ENCODE measurements at regions not wholly inside any gene's neighbourhood (a gene's known extent, or its start where the extent isn't known, plus 50 kb on each side); places are given as distances from the start of the nearest gene placed in this dataset.

DNA sequence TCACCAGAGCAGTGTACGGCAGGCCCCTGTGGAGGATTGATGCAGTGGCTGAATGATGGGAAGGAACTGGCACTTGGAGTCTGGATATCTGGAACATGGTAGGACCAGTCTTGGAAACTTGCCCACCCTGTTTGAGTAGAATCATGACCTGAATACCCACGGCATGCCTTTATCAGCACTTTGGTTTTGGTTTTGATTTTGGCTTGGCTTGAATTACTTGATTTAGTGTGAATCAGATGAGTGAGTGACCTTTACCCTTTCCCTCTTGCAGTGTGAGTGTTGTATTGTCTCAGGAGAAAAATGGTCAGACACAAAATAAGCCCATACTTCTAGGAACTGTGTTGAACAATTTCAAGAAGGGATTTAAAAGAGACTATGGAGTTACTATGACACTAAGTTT lies 801.0 kb upstream of the TSPY4 start:
- Histone ChIP-seq H3K27ac (ENCODE audit: low read depth in 2 of 2, low read length in 1 of 2) (no peak overlapping the region), H3K9me3 (ENCODE audit: control insufficient read depth in 2 of 2, insufficient read depth in 1 of 2, low read depth in 1 of 2, low read length in 1 of 2) (no peaks in the 10 kb centered on the region), H3K4me1 (ENCODE audit: control insufficient read depth in 2 of 2, insufficient read depth in 2 of 2, low read length in 1 of 2) (no peaks in the 10 kb centered on the region), H3K4me3 (ENCODE audit: low read depth in 1 of 2, low read length in 2 of 2) (no peak overlapping the region), H3K27me3 (ENCODE audit: control insufficient read depth in 1 of 2, insufficient read depth in 2 of 2, low read length in 2 of 2) (no peaks in the 10 kb centered on the region), H3K36me3 (ENCODE audit: control insufficient read depth in 2 of 2, insufficient read depth in 2 of 2, low read length in 1 of 2) (no peaks in the 10 kb centered on the region)
- WGBS, 2 donors, result 59 to 65% methylated on average over 2 of the region's 2 CpGs

DNA sequence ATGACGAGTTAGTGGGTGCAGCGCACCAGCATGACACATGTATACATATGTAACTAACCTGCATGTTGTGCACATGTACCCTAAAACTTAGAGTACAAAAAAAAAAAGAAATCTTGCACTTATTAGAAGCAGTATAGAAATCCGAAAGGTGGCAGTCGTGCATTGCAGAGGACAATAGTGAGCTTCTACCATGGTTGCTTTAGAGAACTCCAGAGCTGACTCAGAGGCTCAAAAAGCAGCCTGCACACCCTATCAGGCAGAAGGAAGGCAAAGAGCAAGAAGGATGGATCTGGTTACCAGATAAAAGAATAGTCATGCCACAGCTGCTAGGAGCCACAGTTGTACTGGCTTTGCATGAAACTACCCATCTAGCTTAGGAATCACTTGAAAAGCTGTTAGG lies 796.0 kb upstream of the TSPY4 start:
- H3K4me1 ChIP-seq (ENCODE audit: control insufficient read depth in 2 of 2, insufficient read depth in 2 of 2, low read length in 1 of 2), result no peaks in the 10 kb centered on the region
- 70 to 100% methylated on average over 1 to 4 of the region's 4 CpGs for WGBS, 2 donors
- no peak overlapping the region for H3K4me3 ChIP-seq (ENCODE audit: low read depth in 1 of 2, low read length in 2 of 2)
- H3K27me3 ChIP-seq (ENCODE audit: control insufficient read depth in 1 of 2, insufficient read depth in 2 of 2, low read length in 2 of 2), result no peaks in the 10 kb centered on the region
- no peaks in the 10 kb centered on the region for H3K9me3 ChIP-seq (ENCODE audit: control insufficient read depth in 2 of 2, insufficient read depth in 1 of 2, low read depth in 1 of 2, low read length in 1 of 2)
- no peak overlapping the region for H3K27ac ChIP-seq (ENCODE audit: low read depth in 2 of 2, low read length in 1 of 2)
- no peaks in the 10 kb centered on the region for H3K36me3 ChIP-seq (ENCODE audit: control insufficient read depth in 2 of 2, insufficient read depth in 2 of 2, low read length in 1 of 2)

DNA sequence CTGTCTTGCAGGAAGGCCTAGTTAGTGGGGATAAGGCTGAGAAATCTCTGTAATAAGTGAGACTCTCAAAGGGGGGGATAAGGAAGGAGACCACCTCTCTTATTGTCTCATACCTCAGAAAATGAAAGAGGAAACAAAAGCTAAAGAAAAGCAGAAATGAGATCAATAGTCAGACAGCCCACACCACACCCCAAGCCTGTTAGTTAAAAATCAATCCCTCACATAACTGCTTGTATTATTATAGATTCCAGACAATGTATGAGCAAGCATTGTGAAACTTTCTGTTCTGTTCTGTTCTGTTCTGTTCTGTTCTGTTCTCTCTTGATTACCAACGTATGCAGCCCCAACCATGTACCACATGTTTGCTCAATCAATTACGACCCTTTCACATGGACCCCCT lies 792.5 kb upstream of the TSPY4 start:
- Histone ChIP-seq H3K4me1 (ENCODE audit: control insufficient read depth in 2 of 2, insufficient read depth in 2 of 2, low read length in 1 of 2) (no peaks in the 10 kb centered on the region), H3K27me3 (ENCODE audit: control insufficient read depth in 1 of 2, insufficient read depth in 2 of 2, low read length in 2 of 2) (no peaks in the 10 kb centered on the region), H3K4me3 (ENCODE audit: low read depth in 1 of 2, low read length in 2 of 2) (no peak overlapping the region), H3K27ac (ENCODE audit: low read depth in 2 of 2, low read length in 1 of 2) (no peak overlapping the region), H3K36me3 (ENCODE audit: control insufficient read depth in 2 of 2, insufficient read depth in 2 of 2, low read length in 1 of 2) (no peaks in the 10 kb centered on the region), H3K9me3 (ENCODE audit: control insufficient read depth in 2 of 2, insufficient read depth in 1 of 2, low read depth in 1 of 2, low read length in 1 of 2) (no peaks in the 10 kb centered on the region)
- WGBS, 2 donors, result 24 to 29% methylated on average over 1 to 2 of the region's 2 CpGs

DNA sequence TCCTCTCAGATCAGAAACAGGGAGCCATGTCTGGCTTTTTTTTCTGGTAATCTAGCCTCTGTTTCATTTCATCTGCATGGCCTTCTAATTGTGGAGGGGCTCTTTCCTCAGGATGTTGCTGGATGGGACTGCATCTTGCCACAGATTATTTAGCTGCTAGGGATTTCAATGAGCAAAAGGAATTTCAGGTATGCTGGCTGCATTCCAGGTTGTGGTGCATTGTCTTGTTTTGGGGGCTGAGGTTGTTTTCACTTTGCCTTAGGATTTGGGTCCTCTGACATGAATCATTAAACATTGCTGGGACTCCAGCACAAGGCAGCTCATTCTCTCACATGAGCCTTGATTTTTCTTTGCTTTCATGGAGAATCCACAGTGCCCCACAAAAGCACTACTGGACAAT lies 789.3 kb upstream of the TSPY4 start:
- no peaks in the 10 kb centered on the region for H3K4me1 ChIP-seq (ENCODE audit: control insufficient read depth in 2 of 2, insufficient read depth in 2 of 2, low read length in 1 of 2)
- H3K27me3 ChIP-seq (ENCODE audit: control insufficient read depth in 1 of 2, insufficient read depth in 2 of 2, low read length in 2 of 2), result no peaks in the 10 kb centered on the region
- no peaks in the 10 kb centered on the region for H3K36me3 ChIP-seq (ENCODE audit: control insufficient read depth in 2 of 2, insufficient read depth in 2 of 2, low read length in 1 of 2)
- no peak overlapping the region for H3K4me3 ChIP-seq (ENCODE audit: low read depth in 1 of 2, low read length in 2 of 2)
- H3K9me3 ChIP-seq (ENCODE audit: control insufficient read depth in 2 of 2, insufficient read depth in 1 of 2, low read depth in 1 of 2, low read length in 1 of 2), result no peaks in the 10 kb centered on the region
- no peak overlapping the region for H3K27ac ChIP-seq (ENCODE audit: low read depth in 2 of 2, low read length in 1 of 2)

DNA sequence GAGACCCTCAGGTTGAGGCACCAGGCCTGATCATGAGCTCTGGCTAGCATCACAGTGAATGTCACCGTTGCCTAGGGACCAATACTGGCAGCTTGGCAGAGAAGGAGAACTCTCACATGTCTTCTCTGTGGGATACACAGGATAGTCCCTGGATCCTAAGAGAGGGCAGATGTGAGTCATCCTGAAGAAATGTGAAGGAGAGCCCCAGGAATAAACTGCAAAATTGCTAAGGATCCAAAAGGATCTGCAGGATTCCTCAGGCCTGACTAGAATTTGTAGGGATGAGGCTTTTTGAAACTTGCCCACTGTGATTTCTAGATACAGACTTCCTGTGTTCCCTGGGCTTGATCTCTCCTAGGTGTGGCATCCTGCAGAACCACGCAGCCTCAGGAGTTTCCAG lies 785.9 kb upstream of the TSPY4 start:
- H3K9me3 ChIP-seq (ENCODE audit: control insufficient read depth in 2 of 2, insufficient read depth in 1 of 2, low read depth in 1 of 2, low read length in 1 of 2), result no peaks in the 10 kb centered on the region
- H3K36me3 ChIP-seq (ENCODE audit: control insufficient read depth in 2 of 2, insufficient read depth in 2 of 2, low read length in 1 of 2), result no peaks in the 10 kb centered on the region
- WGBS, 2 donors, result 60 to 62% methylated on average over 1 to 2 of the region's 2 CpGs
- H3K4me3 ChIP-seq (ENCODE audit: low read depth in 1 of 2, low read length in 2 of 2), result no peak overlapping the region
- H3K4me1 ChIP-seq (ENCODE audit: control insufficient read depth in 2 of 2, insufficient read depth in 2 of 2, low read length in 1 of 2), result no peaks in the 10 kb centered on the region
- no peak overlapping the region for H3K27ac ChIP-seq (ENCODE audit: low read depth in 2 of 2, low read length in 1 of 2)
- H3K27me3 ChIP-seq (ENCODE audit: control insufficient read depth in 1 of 2, insufficient read depth in 2 of 2, low read length in 2 of 2), result no peaks in the 10 kb centered on the region

DNA sequence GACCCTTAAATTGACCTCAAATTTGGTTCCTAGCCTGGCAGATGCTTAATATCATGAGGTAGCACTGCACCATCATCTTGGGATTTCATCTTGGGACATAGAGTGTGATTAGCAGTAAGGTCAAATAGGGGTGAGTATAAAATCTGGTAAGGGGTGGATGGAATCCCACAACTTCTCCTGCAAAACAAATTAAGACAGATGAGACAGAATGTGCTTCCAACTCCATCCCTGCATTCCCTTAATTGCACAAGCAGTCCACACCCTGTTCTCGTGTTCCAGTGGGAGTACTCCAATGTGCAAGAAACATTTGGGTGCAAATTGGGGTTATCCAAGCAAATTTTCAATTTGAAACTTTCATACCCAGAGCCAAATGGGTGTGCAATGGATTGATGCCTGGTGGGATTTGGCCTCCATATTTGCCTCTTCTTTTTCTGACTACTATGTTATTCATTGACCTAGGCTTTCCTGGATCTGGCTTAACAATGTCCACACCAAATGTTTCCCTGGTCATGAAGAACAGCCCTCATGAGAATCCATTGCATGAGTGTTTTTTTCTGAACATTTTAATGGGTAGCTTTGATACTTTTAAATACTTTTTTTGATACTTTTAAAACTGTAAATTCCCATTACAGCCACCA lies 785.0 kb upstream of the TSPY4 start:
- Histone ChIP-seq H3K27ac (ENCODE audit: low read depth in 2 of 2, low read length in 1 of 2) (no peak overlapping the region), H3K9me3 (ENCODE audit: control insufficient read depth in 2 of 2, insufficient read depth in 1 of 2, low read depth in 1 of 2, low read length in 1 of 2) (no peaks in the 10 kb centered on the region), H3K27me3 (ENCODE audit: control insufficient read depth in 1 of 2, insufficient read depth in 2 of 2, low read length in 2 of 2) (no peaks in the 10 kb centered on the region), H3K4me1 (ENCODE audit: control insufficient read depth in 2 of 2, insufficient read depth in 2 of 2, low read length in 1 of 2) (no peaks in the 10 kb centered on the region), H3K4me3 (ENCODE audit: low read depth in 1 of 2, low read length in 2 of 2) (no peak overlapping the region), H3K36me3 (ENCODE audit: control insufficient read depth in 2 of 2, insufficient read depth in 2 of 2, low read length in 1 of 2) (no peaks in the 10 kb centered on the region)
- WGBS, 2 donors, result 33 to 44% methylated on average over 1 of the region's 1 CpG

DNA sequence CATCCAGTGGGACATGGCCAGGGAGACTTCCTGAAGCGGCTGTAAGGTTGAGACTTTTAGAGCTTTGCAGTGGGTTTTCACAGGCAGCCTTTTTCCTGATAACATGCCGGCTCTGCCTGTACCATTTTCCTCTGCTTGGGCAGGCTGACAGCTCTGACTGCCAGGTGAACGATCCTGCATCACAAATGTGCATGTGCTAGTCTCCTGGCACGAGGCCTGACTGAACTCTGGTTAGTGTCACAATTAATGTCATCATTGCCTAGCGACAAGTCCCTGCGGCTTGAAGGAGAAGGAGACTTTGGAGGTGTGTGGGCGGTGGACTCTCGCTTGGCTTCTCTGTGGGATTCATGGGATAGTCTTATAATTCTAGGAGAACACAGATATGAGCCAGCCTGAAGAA lies 783.6 kb upstream of the TSPY4 start:
- H3K4me3 ChIP-seq (ENCODE audit: low read depth in 1 of 2, low read length in 2 of 2), result no peak overlapping the region
- H3K27me3 ChIP-seq (ENCODE audit: control insufficient read depth in 1 of 2, insufficient read depth in 2 of 2, low read length in 2 of 2), result no peaks in the 10 kb centered on the region
- no peak overlapping the region for H3K27ac ChIP-seq (ENCODE audit: low read depth in 2 of 2, low read length in 1 of 2)
- H3K4me1 ChIP-seq (ENCODE audit: control insufficient read depth in 2 of 2, insufficient read depth in 2 of 2, low read length in 1 of 2), result no peaks in the 10 kb centered on the region
- 73% methylated on average over 8 of the region's 8 CpGs; no CpG with 5 or more reads in 1 of the 2 donors for WGBS, 2 donors
- H3K9me3 ChIP-seq (ENCODE audit: control insufficient read depth in 2 of 2, insufficient read depth in 1 of 2, low read depth in 1 of 2, low read length in 1 of 2), result no peaks in the 10 kb centered on the region
- no peaks in the 10 kb centered on the region for H3K36me3 ChIP-seq (ENCODE audit: control insufficient read depth in 2 of 2, insufficient read depth in 2 of 2, low read length in 1 of 2)

DNA sequence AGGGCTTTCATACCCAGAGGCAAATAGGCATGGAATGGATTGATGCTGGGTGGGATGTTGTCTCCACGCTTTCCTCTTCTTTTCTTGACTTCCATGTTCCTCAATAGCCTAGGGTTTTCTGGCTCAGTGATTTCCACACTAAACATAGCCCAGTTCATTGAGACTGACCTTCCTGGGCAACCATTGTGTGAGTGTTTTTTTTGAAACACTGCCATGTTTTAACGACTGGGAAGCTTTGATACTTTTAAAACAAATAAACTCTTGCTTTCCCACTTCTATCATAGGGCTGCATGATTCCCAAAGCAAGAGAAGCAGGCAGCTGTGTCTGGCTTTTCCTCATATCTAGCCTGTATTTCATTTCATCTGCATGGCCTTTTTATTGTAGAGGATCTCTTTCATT lies 775.9 kb upstream of the TSPY4 start:
- WGBS, 2 donors, result 20 to 30% methylated on average over 1 to 2 of the region's 2 CpGs
- H3K9me3 ChIP-seq (ENCODE audit: control insufficient read depth in 2 of 2, insufficient read depth in 1 of 2, low read depth in 1 of 2, low read length in 1 of 2), result no peaks in the 10 kb centered on the region
- no peaks in the 10 kb centered on the region for H3K36me3 ChIP-seq (ENCODE audit: control insufficient read depth in 2 of 2, insufficient read depth in 2 of 2, low read length in 1 of 2)
- no peaks in the 10 kb centered on the region for H3K4me1 ChIP-seq (ENCODE audit: control insufficient read depth in 2 of 2, insufficient read depth in 2 of 2, low read length in 1 of 2)
- H3K27me3 ChIP-seq (ENCODE audit: control insufficient read depth in 1 of 2, insufficient read depth in 2 of 2, low read length in 2 of 2), result no peaks in the 10 kb centered on the region
- H3K27ac ChIP-seq (ENCODE audit: low read depth in 2 of 2, low read length in 1 of 2), result no peak overlapping the region
- no peak overlapping the region for H3K4me3 ChIP-seq (ENCODE audit: low read depth in 1 of 2, low read length in 2 of 2)

DNA sequence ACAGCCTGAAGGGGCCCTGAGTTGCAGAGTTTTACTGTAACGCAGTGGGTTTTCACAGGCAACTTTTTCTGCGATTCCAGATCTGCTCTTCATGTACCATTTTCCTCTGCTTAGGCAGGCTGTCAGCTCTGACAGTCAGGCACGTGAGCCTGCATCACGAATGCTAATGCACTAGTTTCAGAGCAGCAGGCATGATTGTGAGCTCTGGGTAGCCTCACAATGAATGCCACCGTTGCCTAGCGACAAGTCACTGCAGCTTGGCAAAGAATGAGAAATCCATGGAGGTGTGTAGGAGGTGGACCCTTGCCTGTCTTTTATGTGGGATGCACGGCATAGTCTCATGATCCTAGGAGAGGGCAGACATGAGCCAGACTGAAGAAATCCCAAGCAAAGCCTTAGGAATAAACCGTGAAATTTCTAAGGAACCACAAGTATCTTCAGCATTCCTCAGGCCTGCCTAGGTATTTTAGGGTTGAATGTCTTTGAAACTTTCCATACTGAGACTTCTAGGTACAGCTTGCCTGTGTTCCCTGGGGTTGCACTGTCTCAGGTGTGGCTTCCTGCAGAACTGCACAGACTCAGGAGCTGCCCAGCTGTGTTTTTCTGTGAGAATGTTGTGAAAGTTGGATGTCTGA lies 774.7 kb upstream of the TSPY4 start:
- no peaks in the 10 kb centered on the region for H3K9me3 ChIP-seq (ENCODE audit: control insufficient read depth in 2 of 2, insufficient read depth in 1 of 2, low read depth in 1 of 2, low read length in 1 of 2)
- H3K36me3 ChIP-seq (ENCODE audit: control insufficient read depth in 2 of 2, insufficient read depth in 2 of 2, low read length in 1 of 2), result no peaks in the 10 kb centered on the region
- no peak overlapping the region for H3K4me3 ChIP-seq (ENCODE audit: low read depth in 1 of 2, low read length in 2 of 2)
- no peak overlapping the region for H3K27ac ChIP-seq (ENCODE audit: low read depth in 2 of 2, low read length in 1 of 2)
- no peaks in the 10 kb centered on the region for H3K27me3 ChIP-seq (ENCODE audit: control insufficient read depth in 1 of 2, insufficient read depth in 2 of 2, low read length in 2 of 2)
- no peaks in the 10 kb centered on the region for H3K4me1 ChIP-seq (ENCODE audit: control insufficient read depth in 2 of 2, insufficient read depth in 2 of 2, low read length in 1 of 2)
- WGBS, 2 donors, result 65 to 72% methylated on average over 4 to 8 of the region's 8 CpGs

DNA sequence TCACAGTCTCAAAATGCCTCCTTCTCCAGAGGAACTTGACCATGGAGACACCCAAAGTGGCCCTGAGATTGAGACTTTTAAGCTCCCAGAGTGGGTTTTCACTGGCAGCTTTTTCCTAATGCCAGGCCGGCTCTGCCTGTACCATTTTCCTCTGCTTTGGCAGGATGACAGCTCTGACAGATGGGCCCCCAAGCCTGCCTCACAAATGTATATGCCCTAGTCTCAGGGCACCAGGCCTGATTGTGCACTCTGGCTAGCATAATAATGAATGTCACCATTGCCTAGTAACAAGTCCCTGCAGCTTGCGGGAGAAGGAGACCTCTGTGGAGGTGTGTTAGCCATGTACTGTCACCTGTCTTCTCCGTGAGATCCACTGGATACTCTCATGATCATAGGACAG lies 772.8 kb upstream of the TSPY4 start:
- WGBS, 2 donors, result 85 to 87% methylated on average over 3 of the region's 3 CpGs
- no peak overlapping the region for H3K4me3 ChIP-seq (ENCODE audit: low read depth in 1 of 2, low read length in 2 of 2)
- no peaks in the 10 kb centered on the region for H3K4me1 ChIP-seq (ENCODE audit: control insufficient read depth in 2 of 2, insufficient read depth in 2 of 2, low read length in 1 of 2)
- H3K27me3 ChIP-seq (ENCODE audit: control insufficient read depth in 1 of 2, insufficient read depth in 2 of 2, low read length in 2 of 2), result no peaks in the 10 kb centered on the region
- H3K9me3 ChIP-seq (ENCODE audit: control insufficient read depth in 2 of 2, insufficient read depth in 1 of 2, low read depth in 1 of 2, low read length in 1 of 2), result no peaks in the 10 kb centered on the region
- H3K36me3 ChIP-seq (ENCODE audit: control insufficient read depth in 2 of 2, insufficient read depth in 2 of 2, low read length in 1 of 2), result no peaks in the 10 kb centered on the region
- H3K27ac ChIP-seq (ENCODE audit: low read depth in 2 of 2, low read length in 1 of 2), result no peak overlapping the region

Measured in esophagus (tissue), 2 donors.